Cardiac muscle cell (in vitro differentiated cells and primary cell): ENCODE measurements at regions not wholly inside any gene's neighbourhood (a gene's known extent, or its start where the extent isn't known, plus 50 kb on each side); places are given as distances from the start of the nearest gene placed in this dataset.

Experiments used
- DNase-seq, 2 donors: peaks; one replicate each; pipeline versions ENCODE4 v3.0.0 to v3.0.0-alpha.2; 2010 to 2017; ENCODE audit warnings: low read depth in 1 of 2, low spot score in 1 of 2
- H3K27ac ChIP-seq: fragments of 200-600 bp; sonication (generic); 2 replicates; pipeline ENCODE4 v1.5.1; 2016
- H3K27me3 ChIP-seq: fragments of 200-600 bp; sonication (generic); 2 replicates; pipeline ENCODE4 v1.6.0; 2016; ENCODE audit warnings: control low read depth
- H3K36me3 ChIP-seq: fragments of 200-600 bp; sonication (generic); 2 replicates; pipeline ENCODE4 v1.5.1; 2016; ENCODE audit warnings: control low read depth
- H3K4me1 ChIP-seq: fragments of 200-600 bp; sonication (generic); 2 replicates; pipeline ENCODE4 v1.8.1; 2017; ENCODE audit warnings: low read depth, mild to moderate bottlenecking, mixed run types
- H3K4me3 ChIP-seq: fragments of 200-600 bp; sonication (generic); 2 replicates; pipeline ENCODE4 v1.5.1; 2016; ENCODE audit warnings: mild to moderate bottlenecking
- H3K9me3 ChIP-seq: fragments of 200-600 bp; sonication (generic); 2 replicates; pipeline ENCODE4 v1.5.1; 2017; ENCODE audit warnings: low read depth, mild to moderate bottlenecking, control low read depth
- TF ChIP-seq, protein P1 (sequence below): IDR thresholded peaks from 2 replicates; pipeline ENCODE4 v1.5.1; 2012; ENCODE audit warnings: low read depth, mild to moderate bottlenecking, low read length

DNA sequence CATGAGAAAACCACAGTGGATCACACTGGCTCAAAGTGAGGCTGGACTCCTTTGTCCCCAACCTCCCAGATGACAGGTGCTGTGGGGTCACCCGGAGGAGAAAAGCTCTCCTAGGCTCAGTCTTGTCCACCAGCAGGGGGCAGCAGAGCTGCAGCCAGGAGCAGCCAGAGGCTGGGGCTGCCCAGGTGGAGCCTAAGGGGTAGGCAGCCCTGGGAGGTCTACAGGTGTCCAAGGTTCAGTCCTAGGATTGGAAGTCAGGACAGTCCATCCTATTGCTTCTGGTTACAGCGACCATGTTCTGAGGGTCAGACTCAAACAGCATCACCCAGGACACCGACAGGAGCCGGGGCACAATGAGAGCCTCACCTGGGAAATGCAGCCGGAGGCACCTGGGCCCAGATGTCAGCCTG lies 77.6 kb upstream of the IGLL5 start:
- Histone ChIP-seq H3K4me1 (no peaks in the 10 kb centered on the region), H3K27ac (no peak overlapping the region), H3K9me3 (peaks cover 5% of the 10 kb centered on the region), H3K27me3 (no peaks in the 10 kb centered on the region), H3K4me3 (no peak overlapping the region), H3K36me3 (no peaks in the 10 kb centered on the region)
- peak in 1 of 2 donors; percentile 45 for DNase-seq
- TF ChIP-seq, protein P1, sequence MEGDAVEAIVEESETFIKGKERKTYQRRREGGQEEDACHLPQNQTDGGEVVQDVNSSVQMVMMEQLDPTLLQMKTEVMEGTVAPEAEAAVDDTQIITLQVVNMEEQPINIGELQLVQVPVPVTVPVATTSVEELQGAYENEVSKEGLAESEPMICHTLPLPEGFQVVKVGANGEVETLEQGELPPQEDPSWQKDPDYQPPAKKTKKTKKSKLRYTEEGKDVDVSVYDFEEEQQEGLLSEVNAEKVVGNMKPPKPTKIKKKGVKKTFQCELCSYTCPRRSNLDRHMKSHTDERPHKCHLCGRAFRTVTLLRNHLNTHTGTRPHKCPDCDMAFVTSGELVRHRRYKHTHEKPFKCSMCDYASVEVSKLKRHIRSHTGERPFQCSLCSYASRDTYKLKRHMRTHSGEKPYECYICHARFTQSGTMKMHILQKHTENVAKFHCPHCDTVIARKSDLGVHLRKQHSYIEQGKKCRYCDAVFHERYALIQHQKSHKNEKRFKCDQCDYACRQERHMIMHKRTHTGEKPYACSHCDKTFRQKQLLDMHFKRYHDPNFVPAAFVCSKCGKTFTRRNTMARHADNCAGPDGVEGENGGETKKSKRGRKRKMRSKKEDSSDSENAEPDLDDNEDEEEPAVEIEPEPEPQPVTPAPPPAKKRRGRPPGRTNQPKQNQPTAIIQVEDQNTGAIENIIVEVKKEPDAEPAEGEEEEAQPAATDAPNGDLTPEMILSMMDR = peak; percentile 72

DNA sequence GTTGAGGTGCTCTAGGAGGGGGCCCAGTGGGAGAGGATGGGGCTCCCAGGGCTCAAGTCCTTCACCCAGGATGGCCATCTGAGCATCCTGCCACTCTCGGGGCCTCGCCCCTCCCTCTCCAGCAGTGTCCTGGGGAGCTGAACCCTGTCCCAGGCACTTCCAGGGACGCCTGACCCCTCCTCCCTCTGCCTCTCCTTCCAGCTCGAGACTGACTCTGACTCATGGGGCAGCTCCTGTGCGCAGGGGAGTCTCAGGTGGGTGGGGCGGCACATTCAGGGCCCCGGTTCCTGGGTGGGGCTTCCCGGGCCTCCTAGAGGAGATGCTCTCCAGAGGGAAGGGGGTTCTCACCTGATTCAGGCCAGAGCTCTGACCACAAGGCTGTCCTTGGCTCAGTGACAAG lies 77.1 kb upstream of the IGLL5 start:
- Histone ChIP-seq H3K4me3 (no peak overlapping the region), H3K27me3 (no peaks in the 10 kb centered on the region), H3K27ac (no peak overlapping the region), H3K4me1 (no peaks in the 10 kb centered on the region), H3K9me3 (peaks cover 5% of the 10 kb centered on the region), H3K36me3 (no peaks in the 10 kb centered on the region)
- DNase-seq = no peak
- TF ChIP-seq, protein P1 = no peak

DNA sequence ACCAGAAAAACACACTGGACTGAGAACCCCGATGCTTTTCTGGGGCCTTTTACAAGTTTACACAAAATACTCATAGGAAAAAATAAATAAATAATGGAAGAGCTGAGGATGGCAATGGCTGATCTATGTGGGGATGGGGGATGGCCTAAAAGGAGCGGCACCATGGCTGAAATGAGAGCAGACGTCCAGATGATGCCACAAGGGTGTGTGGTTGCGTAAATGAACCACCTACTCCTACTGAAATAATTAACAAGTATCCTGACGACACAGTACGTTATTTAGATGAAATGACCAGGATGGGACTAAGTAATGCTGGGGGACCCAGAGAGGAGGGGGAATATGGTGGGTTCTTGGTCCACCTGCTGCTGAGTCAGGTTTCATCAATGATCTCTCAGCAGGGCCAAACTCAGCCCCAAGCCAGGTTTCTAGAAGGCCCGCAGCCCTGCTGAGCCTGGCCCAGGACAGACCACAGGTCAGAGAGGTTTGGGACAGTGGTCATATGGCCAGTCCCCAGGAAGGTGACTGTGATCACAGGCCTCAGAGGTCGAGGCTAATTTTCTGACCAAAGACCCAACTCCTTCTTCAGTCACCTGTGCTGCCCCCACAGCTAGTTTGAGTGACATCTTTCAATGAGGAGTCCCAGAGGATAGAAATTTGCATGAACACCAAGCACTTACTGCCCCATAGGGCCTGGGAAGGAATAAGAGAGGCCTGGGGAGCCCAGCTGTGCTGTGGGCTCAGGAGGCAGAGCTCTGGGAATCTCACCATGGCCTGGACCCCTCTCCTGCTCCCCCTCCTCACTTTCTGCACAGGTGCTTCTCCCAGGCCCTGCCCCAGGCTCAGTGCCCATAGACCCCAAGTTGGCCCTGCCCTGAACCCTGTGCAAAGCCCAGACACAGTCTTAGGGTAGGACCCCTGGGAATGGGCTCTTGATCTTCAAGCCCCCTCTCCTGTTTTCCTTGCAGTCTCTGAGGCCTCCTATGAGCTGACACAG lies 76.3 kb upstream of the IGLL5 start:
- peaks cover 5% of the 10 kb centered on the region for H3K9me3 ChIP-seq
- TF ChIP-seq, protein P1 = no peak
- DNase-seq = no peak
- no peaks in the 10 kb centered on the region for H3K4me1 ChIP-seq
- H3K27ac ChIP-seq = no peak overlapping the region
- H3K27me3 ChIP-seq = no peaks in the 10 kb centered on the region
- no peak overlapping the region for H3K4me3 ChIP-seq
- no peaks in the 10 kb centered on the region for H3K36me3 ChIP-seq

DNA sequence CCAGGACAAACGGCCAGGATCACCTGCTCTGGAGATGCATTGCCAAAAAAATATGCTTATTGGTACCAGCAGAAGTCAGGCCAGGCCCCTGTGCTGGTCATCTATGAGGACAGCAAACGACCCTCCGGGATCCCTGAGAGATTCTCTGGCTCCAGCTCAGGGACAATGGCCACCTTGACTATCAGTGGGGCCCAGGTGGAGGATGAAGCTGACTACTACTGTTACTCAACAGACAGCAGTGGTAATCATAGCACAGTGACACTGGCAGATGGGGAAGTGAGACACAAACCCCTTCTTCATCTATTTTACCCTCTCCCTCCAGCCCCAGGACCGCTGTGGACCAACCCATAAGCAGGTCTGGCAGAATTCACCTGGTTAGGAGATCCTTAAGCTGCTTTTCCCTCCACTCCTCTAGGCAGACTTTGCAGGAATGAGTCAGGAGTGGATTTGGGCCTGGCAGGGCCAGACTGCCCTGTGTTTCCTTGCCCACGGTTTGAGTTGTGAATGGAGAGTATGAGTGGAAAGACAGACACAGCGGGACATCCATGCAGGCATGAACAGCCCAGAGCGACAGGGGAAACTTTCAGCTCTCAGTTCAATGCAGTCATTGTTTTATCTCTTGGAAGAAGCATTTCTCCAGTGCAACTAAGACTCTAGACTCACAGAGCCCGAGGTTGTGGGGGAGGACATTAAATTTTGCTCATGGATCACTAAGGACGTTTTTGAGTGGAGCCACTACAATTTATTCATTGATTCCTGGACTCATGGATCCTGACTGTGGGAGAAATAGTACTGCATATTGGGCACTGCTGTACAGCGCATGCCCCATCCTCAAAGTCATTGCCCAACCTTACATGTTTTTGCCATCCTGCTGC lies 75.3 kb upstream of the IGLL5 start:
- peaks cover 2% of the 10 kb centered on the region for H3K9me3 ChIP-seq
- DNase-seq = no peak
- no peak overlapping the region for H3K4me3 ChIP-seq
- no peak overlapping the region for H3K27ac ChIP-seq
- no peaks in the 10 kb centered on the region for H3K4me1 ChIP-seq
- no peaks in the 10 kb centered on the region for H3K27me3 ChIP-seq
- no peaks in the 10 kb centered on the region for H3K36me3 ChIP-seq
- TF ChIP-seq, protein P1 = no peak

DNA sequence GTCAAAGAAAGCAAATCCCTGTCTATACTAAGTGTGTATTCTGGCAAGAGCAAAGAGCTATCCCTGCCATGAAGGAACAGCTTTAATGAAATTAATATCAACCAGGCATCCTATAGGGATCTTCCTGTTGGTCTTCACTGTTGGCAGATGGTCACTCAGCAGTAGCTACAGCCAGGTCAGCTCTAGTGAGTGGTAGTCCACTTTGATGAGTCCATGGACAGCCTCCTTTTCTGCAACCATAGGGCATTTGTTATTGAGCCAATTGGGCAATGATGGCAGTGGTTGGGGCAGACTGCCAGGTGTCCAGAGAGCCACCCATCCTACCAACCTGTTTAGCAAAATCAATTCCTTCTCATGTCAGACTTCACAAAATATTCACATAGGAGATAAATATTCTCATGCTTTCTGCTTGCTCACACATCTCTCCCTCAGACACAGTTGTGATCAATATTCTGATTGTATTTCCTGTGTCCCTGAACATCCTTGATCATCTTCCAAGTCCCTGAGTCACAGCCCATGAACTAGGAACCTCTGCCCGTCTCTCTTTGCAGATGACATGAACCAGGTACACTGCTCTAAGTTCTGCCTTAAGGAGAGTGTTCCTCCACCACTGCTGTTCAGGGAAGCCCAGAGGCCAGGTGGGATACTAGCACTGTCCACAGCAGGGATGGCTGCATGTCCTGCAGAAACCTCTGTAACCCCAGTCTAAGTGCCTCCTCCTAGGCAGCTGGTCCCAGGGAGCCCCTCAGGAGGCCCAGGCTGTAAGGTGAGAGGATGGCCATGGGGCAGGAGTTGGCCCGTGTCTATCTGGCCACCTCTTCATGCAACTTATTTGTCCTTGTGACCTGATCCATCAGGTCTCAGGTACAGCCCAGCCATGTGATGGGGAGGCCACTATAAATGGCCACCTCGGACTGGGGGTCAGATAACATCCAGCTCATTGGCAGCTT lies 74.2 kb upstream of the IGLL5 start:
- no peak overlapping the region for H3K4me3 ChIP-seq
- no peak overlapping the region for H3K27ac ChIP-seq
- no peak for DNase-seq
- H3K36me3 ChIP-seq = no peaks in the 10 kb centered on the region
- TF ChIP-seq, protein P1 = no peak
- H3K9me3 ChIP-seq = peaks cover 2% of the 10 kb centered on the region
- H3K27me3 ChIP-seq = no peaks in the 10 kb centered on the region
- no peaks in the 10 kb centered on the region for H3K4me1 ChIP-seq
